CD14-positive monocyte (primary cell): ENCODE measurements at regions not wholly inside any gene's neighbourhood (a gene's known extent, or its start where the extent isn't known, plus 50 kb on each side); places are given as distances from the start of the nearest gene placed in this dataset.

Experiments
- DNase-seq, 3 donors: peaks; one replicate each; pipeline ENCODE4 v3.0.0-alpha.2; 2011 to 2022
- H2AFZ ChIP-seq: 2 replicates; pipeline ENCODE4 v1.6.0; 2012; ENCODE audit warnings: mild to moderate bottlenecking, low read depth, low read length, inconsistent platforms; ENCODE audit not compliant: insufficient read depth, poor library complexity, severe bottlenecking
- H3K27ac ChIP-seq, 2 donors: 1 replicate in 1 of 2; 2 replicates in 1 of 2; pipeline ENCODE4 v1.5.1; 2012 to 2013; ENCODE audit warnings: low read length in 2 of 2, control low read depth in 1 of 2, inconsistent platforms in 1 of 2, low read depth in 1 of 2, mild to moderate bottlenecking in 1 of 2
- H3K27me3 ChIP-seq, 2 donors: one replicate each; pipeline versions ENCODE4 v1.6.0 to v1.6.1; 2011 to 2013; ENCODE audit warnings: low read length in 2 of 2; ENCODE audit not compliant: control insufficient read depth in 2 of 2, insufficient read depth in 2 of 2
- H3K36me3 ChIP-seq, 2 donors: replicated peaks in 1 of 2; 1 replicate in 1 of 2; 2 replicates in 1 of 2; pipeline versions ENCODE4 v1.5.1 to v1.6.1; 2012 to 2013; ENCODE audit warnings: low read length in 2 of 2, control low read depth in 1 of 2, inconsistent platforms in 1 of 2, mild to moderate bottlenecking in 1 of 2; ENCODE audit not compliant: insufficient read depth in 2 of 2, control insufficient read depth in 1 of 2
- H3K4me1 ChIP-seq, 2 donors: 1 replicate in 1 of 2; 2 replicates in 1 of 2; pipeline versions ENCODE4 v1.5.1 to v1.6.1; 2012 to 2013; ENCODE audit warnings: low read length in 2 of 2, control low read depth in 1 of 2, inconsistent platforms in 1 of 2, mild to moderate bottlenecking in 1 of 2, moderate library complexity in 1 of 2; ENCODE audit not compliant: insufficient read depth in 2 of 2, control insufficient read depth in 1 of 2
- H3K4me2 ChIP-seq: replicated peaks from 2 replicates; pipeline ENCODE3; 2012; ENCODE audit warnings: low read length, moderate library complexity, mild to moderate bottlenecking; ENCODE audit not compliant: poor library complexity, severe bottlenecking; ENCODE audit errors: extremely low read depth
- H3K4me3 ChIP-seq, 3 experiments: fragments of 200-600 bp in 1 of 3; sonication (generic) in 1 of 3; replicated peaks in 1 of 3; 1 replicate in 2 of 3; 2 replicates in 1 of 3; pipeline ENCODE4 v1.5.1; 2011 to 2013; ENCODE audit warnings: low read length in 3 of 3, mild to moderate bottlenecking in 3 of 3, control low read depth in 2 of 3, low read depth in 2 of 3, inconsistent platforms in 1 of 3, moderate library complexity in 1 of 3
- H3K79me2 ChIP-seq: 2 replicates; pipeline ENCODE4 v1.6.0; 2012; ENCODE audit warnings: mild to moderate bottlenecking, control low read depth, inconsistent platforms, low read length, moderate library complexity; ENCODE audit not compliant: insufficient read depth
- H3K9ac ChIP-seq: 2 replicates; pipeline ENCODE4 v1.6.0; 2017; ENCODE audit warnings: low read length, mild to moderate bottlenecking; ENCODE audit not compliant: insufficient read depth, poor library complexity, severe bottlenecking
- H3K9me3 ChIP-seq, 2 donors: replicated peaks in 1 of 2; 1 replicate in 1 of 2; 2 replicates in 1 of 2; pipeline versions ENCODE4 v1.5.1 to v1.6.1; 2012 to 2013; ENCODE audit warnings: low read length in 2 of 2, control low read depth in 1 of 2; ENCODE audit not compliant: control insufficient read depth in 1 of 2, insufficient read depth in 1 of 2
- H4K20me1 ChIP-seq: 2 replicates; pipeline ENCODE4 v1.6.0; 2012; ENCODE audit warnings: mild to moderate bottlenecking, low read length, control low read depth, moderate library complexity; ENCODE audit not compliant: insufficient read depth
- H3K27ac Mint-ChIP-seq, 7 donors: one replicate each; pipeline ENCODE4 v1.8.0; 2020; ENCODE audit warnings: mild to moderate bottlenecking in 7 of 7, mixed read lengths in 7 of 7, moderate library complexity in 6 of 7, inconsistent platforms in 2 of 7
- H3K27me3 Mint-ChIP-seq, 3 donors: one replicate each; pipeline ENCODE4 v1.8.0; 2021 to 2022; ENCODE audit warnings: low read depth in 3 of 3, mild to moderate bottlenecking in 3 of 3, mixed read lengths in 3 of 3, moderate library complexity in 3 of 3, inconsistent platforms in 1 of 3
- H3K36me3 Mint-ChIP-seq, 2 donors: one replicate each; pipeline ENCODE4 v1.8.0; 2020; ENCODE audit warnings: mixed read lengths in 2 of 2, inconsistent platforms in 1 of 2, mild to moderate bottlenecking in 1 of 2
- H3K4me1 Mint-ChIP-seq: one replicate; pipeline ENCODE4 v1.8.0; 2020; ENCODE audit warnings: mild to moderate bottlenecking, mixed read lengths
- H3K4me3 Mint-ChIP-seq, 2 donors: one replicate each; pipeline ENCODE4 v1.8.0; 2020; ENCODE audit warnings: mild to moderate bottlenecking in 2 of 2, mixed read lengths in 2 of 2, moderate library complexity in 1 of 2
- H3K9me3 Mint-ChIP-seq, 7 donors: one replicate each; pipeline ENCODE4 v1.8.0; 2020 to 2022; ENCODE audit warnings: mixed read lengths in 7 of 7, mild to moderate bottlenecking in 6 of 7, moderate library complexity in 6 of 7, inconsistent platforms in 2 of 7
- WGBS: methylation state at CpG from one replicate; pipeline ENCODE4 v1.1.5; 2013; ENCODE audit warnings: missing lambda C conversion rate; ENCODE audit not compliant: insufficient coverage; 5-methylcytosine and 5-hydroxymethylcytosine counted together
- intact Hi-C, 2 donors: fragments of 100-400 bp; cut with micrococcal nuclease; formaldehyde crosslinking; loops; one replicate each; pipeline versions ENCODE4 v1.15.0 to v1.15.1; 2023
- TF ChIP-seq, protein P1 (sequence below): fragments of 200-600 bp; IDR thresholded peaks from one replicate; pipeline ENCODE4 v1.8.0; 2022; ENCODE audit warnings: antibody characterized with exemption, mild to moderate bottlenecking

DNA sequence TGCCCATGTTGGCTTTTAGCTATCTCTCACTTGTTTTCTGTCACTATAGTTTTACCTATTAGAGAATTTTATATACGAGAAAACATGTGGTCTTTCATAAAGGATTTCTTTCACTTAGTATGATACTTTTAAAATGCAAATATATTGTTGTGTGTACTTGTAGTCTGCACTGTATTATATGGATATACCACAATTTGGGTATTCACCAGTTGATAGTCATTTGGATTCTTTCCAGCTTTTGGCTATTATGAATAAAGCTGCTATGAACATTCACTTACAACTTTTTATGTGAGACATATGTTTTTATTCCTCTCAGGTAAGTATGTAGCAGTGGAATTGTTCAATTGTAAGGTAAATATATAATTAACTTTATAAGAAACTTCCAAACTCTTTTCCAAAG lies 441.5 kb downstream of the GPATCH2 start:
- Mint-ChIP-seq H3K4me3 (no peak overlapping the region), H3K27ac (no peak overlapping the region), H3K4me1 (no peaks in the 10 kb centered on the region), H3K9me3 (peaks cover 0 to 16% (median 3%) of the 10 kb centered on the region in 7 donors), H3K36me3 (no peaks in the 10 kb centered on the region), H3K27me3 (no peaks in the 10 kb centered on the region)
- Histone ChIP-seq H4K20me1 (no peaks in the 10 kb centered on the region), H3K9ac (no peak overlapping the region), H3K79me2 (no peaks in the 10 kb centered on the region), H3K4me1 (no peaks in the 10 kb centered on the region), H3K4me2 (no peak overlapping the region), H2AFZ (no peak overlapping the region), H3K27ac (no peak overlapping the region), H3K27me3 (no peaks in the 10 kb centered on the region), H3K9me3 (peaks cover 0 to 8% of the 10 kb centered on the region in 2 donors), H3K36me3 (no peaks in the 10 kb centered on the region), H3K4me3 (no peak overlapping the region)
- no peak for DNase-seq
- TF ChIP-seq, protein P1, sequence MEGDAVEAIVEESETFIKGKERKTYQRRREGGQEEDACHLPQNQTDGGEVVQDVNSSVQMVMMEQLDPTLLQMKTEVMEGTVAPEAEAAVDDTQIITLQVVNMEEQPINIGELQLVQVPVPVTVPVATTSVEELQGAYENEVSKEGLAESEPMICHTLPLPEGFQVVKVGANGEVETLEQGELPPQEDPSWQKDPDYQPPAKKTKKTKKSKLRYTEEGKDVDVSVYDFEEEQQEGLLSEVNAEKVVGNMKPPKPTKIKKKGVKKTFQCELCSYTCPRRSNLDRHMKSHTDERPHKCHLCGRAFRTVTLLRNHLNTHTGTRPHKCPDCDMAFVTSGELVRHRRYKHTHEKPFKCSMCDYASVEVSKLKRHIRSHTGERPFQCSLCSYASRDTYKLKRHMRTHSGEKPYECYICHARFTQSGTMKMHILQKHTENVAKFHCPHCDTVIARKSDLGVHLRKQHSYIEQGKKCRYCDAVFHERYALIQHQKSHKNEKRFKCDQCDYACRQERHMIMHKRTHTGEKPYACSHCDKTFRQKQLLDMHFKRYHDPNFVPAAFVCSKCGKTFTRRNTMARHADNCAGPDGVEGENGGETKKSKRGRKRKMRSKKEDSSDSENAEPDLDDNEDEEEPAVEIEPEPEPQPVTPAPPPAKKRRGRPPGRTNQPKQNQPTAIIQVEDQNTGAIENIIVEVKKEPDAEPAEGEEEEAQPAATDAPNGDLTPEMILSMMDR = no peak
- no CpG with 5 or more reads among the region's 1 CpG for WGBS
- intact Hi-C loops = no loop called here

DNA sequence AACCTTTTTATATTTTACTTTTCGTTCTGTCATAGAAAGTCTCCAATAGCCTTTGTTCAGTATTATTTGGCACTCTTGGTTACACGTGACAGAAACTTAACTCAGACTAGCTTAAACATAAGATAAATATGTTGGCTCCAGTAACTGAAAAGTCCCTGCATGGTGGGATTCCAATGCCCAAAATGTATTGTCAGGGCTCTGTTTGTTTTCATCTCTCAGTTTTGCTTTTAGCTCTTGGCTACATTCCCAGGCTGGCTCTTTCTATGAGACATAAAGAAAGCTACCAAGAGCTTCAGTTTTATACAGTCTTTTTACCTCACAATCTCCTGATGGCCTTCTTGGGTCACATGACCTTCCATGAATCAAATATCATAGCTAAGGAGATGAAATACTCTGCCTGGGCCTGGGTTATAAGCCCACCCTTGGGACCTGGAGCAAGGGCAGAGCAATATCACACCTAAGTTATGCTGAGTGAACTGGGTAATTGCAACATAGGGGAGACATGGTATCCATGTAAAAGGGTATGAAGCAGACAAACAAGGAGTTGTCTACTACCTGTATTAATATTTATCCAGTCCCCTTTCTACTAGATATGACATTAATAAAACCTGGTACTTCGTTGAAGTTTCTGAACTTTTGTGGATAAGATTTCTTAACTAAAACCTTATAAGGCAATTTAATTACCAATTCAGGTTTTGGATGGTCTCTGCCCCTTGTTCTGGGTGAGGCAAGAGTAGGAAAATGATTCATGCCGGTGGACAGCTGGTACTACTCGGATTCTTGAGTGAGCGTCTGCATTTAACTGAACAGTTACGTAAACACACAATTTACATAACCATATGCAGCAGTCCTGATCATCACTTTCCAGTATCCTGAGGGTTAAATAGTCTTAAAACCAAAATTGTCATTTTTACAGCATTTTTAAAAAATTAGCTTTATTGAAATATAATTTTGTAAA lies 442.3 kb downstream of the GPATCH2 start:
- no peaks in the 10 kb centered on the region for H3K27me3 ChIP-seq
- H3K4me1 ChIP-seq = no peaks in the 10 kb centered on the region
- no peaks in the 10 kb centered on the region for H4K20me1 ChIP-seq
- H3K27ac Mint-ChIP-seq = no peak overlapping the region
- H3K9me3 Mint-ChIP-seq = peaks cover 0 to 16% (median 3%) of the 10 kb centered on the region in 7 donors
- TF ChIP-seq, protein P1 = no peak
- H3K9ac ChIP-seq = no peak overlapping the region
- H3K4me2 ChIP-seq = no peak overlapping the region
- intact Hi-C loops = no loop called here
- no peak overlapping the region for H2AFZ ChIP-seq
- H3K9me3 ChIP-seq = peaks cover 0 to 8% of the 10 kb centered on the region in 2 donors
- H3K4me3 Mint-ChIP-seq = no peak overlapping the region
- no peaks in the 10 kb centered on the region for H3K79me2 ChIP-seq
- H3K27me3 Mint-ChIP-seq = no peaks in the 10 kb centered on the region
- no peaks in the 10 kb centered on the region for H3K4me1 Mint-ChIP-seq
- no peak overlapping the region for H3K4me3 ChIP-seq
- WGBS = no CpG with 5 or more reads among the region's 7 CpGs
- H3K27ac ChIP-seq = no peak overlapping the region
- H3K36me3 ChIP-seq = no peaks in the 10 kb centered on the region
- no peaks in the 10 kb centered on the region for H3K36me3 Mint-ChIP-seq
- no peak for DNase-seq
